Endodermal cell (in vitro differentiated cells): ENCODE measurements at regions not wholly inside any gene's neighbourhood (a gene's known extent, or its start where the extent isn't known, plus 50 kb on each side); places are given as distances from the start of the nearest gene placed in this dataset.
A peak's percentile ranks its signal among the peaks of the same experiment; 100 is the strongest.

ENCODE experiments used
- DNase-seq: peaks from one replicate; pipeline ENCODE4 v3.0.0-alpha.2; 2017
- H3K27ac ChIP-seq: 2 replicates; pipeline ENCODE4 v1.5.1; 2013; ENCODE audit warnings: mild to moderate bottlenecking, low read depth, low read length, moderate library complexity
- H3K27me3 ChIP-seq: 2 replicates; pipeline ENCODE4 v1.6.1; 2013; ENCODE audit warnings: mild to moderate bottlenecking, low read length, moderate library complexity; ENCODE audit not compliant: insufficient read depth, control insufficient read depth, poor library complexity, severe bottlenecking
- H3K36me3 ChIP-seq: 2 replicates; pipeline ENCODE4 v1.7.0; 2013; ENCODE audit warnings: mild to moderate bottlenecking, low read length, moderate library complexity; ENCODE audit not compliant: control insufficient read depth, insufficient read depth
- H3K4me1 ChIP-seq: one replicate; pipeline ENCODE4 v1.7.0; 2013; ENCODE audit warnings: low read length; ENCODE audit not compliant: control insufficient read depth, insufficient read depth
- H3K4me3 ChIP-seq: 2 replicates; pipeline ENCODE4 v1.5.1; 2013; ENCODE audit warnings: mild to moderate bottlenecking, low read length, moderate library complexity
- H3K9ac ChIP-seq: 2 replicates; pipeline ENCODE4 v1.6.1; 2013; ENCODE audit warnings: mild to moderate bottlenecking, low read length, moderate library complexity; ENCODE audit not compliant: poor library complexity, severe bottlenecking; ENCODE audit errors: extremely low read depth
- H3K9me3 ChIP-seq: 2 replicates; pipeline ENCODE4 v1.6.1; 2013; ENCODE audit warnings: mild to moderate bottlenecking, low read length, moderate library complexity; ENCODE audit not compliant: control insufficient read depth
- H3K27ac Mint-ChIP-seq: 2 replicates; pipeline ENCODE4 v1.8.0; 2020; ENCODE audit warnings: mixed read lengths
- H3K27me3 Mint-ChIP-seq: 2 replicates; pipeline ENCODE4 v1.8.0; 2021; ENCODE audit warnings: mild to moderate bottlenecking, mixed read lengths; ENCODE audit not compliant: insufficient read depth
- H3K36me3 Mint-ChIP-seq: 2 replicates; pipeline ENCODE4 v1.8.0; 2020; ENCODE audit warnings: low read depth, mixed read lengths
- H3K4me1 Mint-ChIP-seq: 2 replicates; pipeline ENCODE4 v1.8.0; 2020; ENCODE audit warnings: mixed read lengths
- H3K4me3 Mint-ChIP-seq: 2 replicates; pipeline ENCODE4 v1.8.0; 2020; ENCODE audit warnings: mild to moderate bottlenecking, moderate library complexity, mixed read lengths
- H3K9me3 Mint-ChIP-seq: 2 replicates; pipeline ENCODE4 v1.8.0; 2020; ENCODE audit warnings: mild to moderate bottlenecking, mixed read lengths
- CTCF ChIP-seq: fragments of 200-600 bp; sonication (generic); conservative IDR thresholded peaks from 2 replicates; pipeline ENCODE4 v1.5.0; 2021; ENCODE audit warnings: antibody characterized with exemption, mild to moderate bottlenecking
- WGBS, 2 experiments: methylation state at CpG; one replicate each; pipeline versions ENCODE4 v1.1.5 to v1.1.7; 2013; ENCODE audit warnings: missing lambda C conversion rate in 2 of 2, mixed read lengths in 1 of 2; ENCODE audit not compliant: insufficient coverage in 1 of 2, insufficient read length in 1 of 2; 5-methylcytosine and 5-hydroxymethylcytosine counted together

- H3K4me3 ChIP-seq: no peak overlapping the region
- no peaks in the 10 kb centered on the region for H3K9me3 ChIP-seq
- H3K4me1 ChIP-seq: peaks cover 5% of the 10 kb centered on the region
- 70 to 77% methylated on average over 3 to 5 of the region's 5 CpGs for WGBS, 2 experiments
- Mint-ChIP-seq H3K27me3 (no peaks in the 10 kb centered on the region), H3K27ac (no peak overlapping the region), H3K4me3 (no peak overlapping the region), H3K4me1 (peaks cover 27% of the 10 kb centered on the region), H3K9me3 (no peaks in the 10 kb centered on the region), H3K36me3 (no peaks in the 10 kb centered on the region)
- no peak overlapping the region for H3K9ac ChIP-seq
- no peaks in the 10 kb centered on the region for H3K36me3 ChIP-seq
- no peak overlapping the region for H3K27ac ChIP-seq
- DNase-seq: peak; percentile 50
- no peak for TF ChIP-seq CTCF
- peaks cover 6% of the 10 kb centered on the region for H3K27me3 ChIP-seq
Measured at GRCh38 chr6:82073484-82073883, 174.1 kb downstream of the IBTK start.

- no peak overlapping the region for H3K27ac Mint-ChIP-seq
- DNase-seq: no peak
Measured at GRCh38 chr6:82072751-82073150, 174.8 kb downstream of the IBTK start.

GRCh38 chr6:82072121-82072521, 175.4 kb downstream of the IBTK start:
- no peaks in the 10 kb centered on the region for H3K27me3 Mint-ChIP-seq
- H3K27ac Mint-ChIP-seq: no peak overlapping the region
- H3K27me3 ChIP-seq: peaks cover 6% of the 10 kb centered on the region
- DNase-seq: no peak
- H3K4me3 Mint-ChIP-seq: no peak overlapping the region
- H3K4me1 Mint-ChIP-seq: peaks cover 27% of the 10 kb centered on the region
- H3K4me3 ChIP-seq: no peak overlapping the region
- H3K9ac ChIP-seq: no peak overlapping the region
- H3K4me1 ChIP-seq: peaks cover 5% of the 10 kb centered on the region
- H3K36me3 ChIP-seq: no peaks in the 10 kb centered on the region
- no peaks in the 10 kb centered on the region for H3K9me3 Mint-ChIP-seq
- no peaks in the 10 kb centered on the region for H3K9me3 ChIP-seq
- TF ChIP-seq CTCF: no peak
- H3K27ac ChIP-seq: no peak overlapping the region
- 91 to 100% methylated on average over 1 of the region's 1 CpG for WGBS, 2 experiments
- no peaks in the 10 kb centered on the region for H3K36me3 Mint-ChIP-seq

More at GRCh38 chr6:82072751-82073150, 174.8 kb downstream of the IBTK start:
- Mint-ChIP-seq H3K4me3 (no peak overlapping the region), H3K9me3 (no peaks in the 10 kb centered on the region), H3K4me1 (peaks cover 27% of the 10 kb centered on the region), H3K27me3 (no peaks in the 10 kb centered on the region), H3K36me3 (no peaks in the 10 kb centered on the region)
- no peak overlapping the region for H3K4me3 ChIP-seq
- H3K4me1 ChIP-seq: peaks cover 5% of the 10 kb centered on the region
- TF ChIP-seq CTCF: no peak
- peaks cover 6% of the 10 kb centered on the region for H3K27me3 ChIP-seq
- no peak overlapping the region for H3K9ac ChIP-seq
- WGBS, 2 experiments: 85 to 86% methylated on average over 2 to 4 of the region's 4 CpGs
- no peaks in the 10 kb centered on the region for H3K36me3 ChIP-seq
- H3K9me3 ChIP-seq: no peaks in the 10 kb centered on the region
- no peak overlapping the region for H3K27ac ChIP-seq
